ENCODE measurements at regions not wholly inside any gene's neighbourhood (a gene's known extent, or its start where the extent isn't known, plus 50 kb on each side); places are given as distances from the start of the nearest gene placed in this dataset.

DNA sequence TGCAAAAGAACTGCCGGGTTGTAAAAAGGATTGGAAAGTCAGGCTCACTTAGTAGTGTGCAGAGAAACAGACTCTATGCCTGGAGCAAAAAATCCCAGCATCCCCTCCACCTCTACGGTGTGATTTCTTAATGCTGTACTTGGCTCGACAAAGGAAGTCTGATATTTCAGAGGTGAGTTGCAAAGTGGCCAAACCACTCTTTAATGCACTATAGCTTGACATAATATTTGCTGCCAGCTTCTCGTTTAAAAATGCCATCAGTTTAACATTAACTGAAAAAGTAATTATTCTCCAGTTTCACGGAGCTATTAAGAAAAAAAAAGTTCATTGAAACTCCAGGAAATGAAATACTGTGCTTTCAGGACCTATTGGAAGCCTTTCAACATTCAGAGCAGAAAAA, 448.3 kb upstream of the ZFP42 start:
- TF ChIP-seq, protein P1, sequence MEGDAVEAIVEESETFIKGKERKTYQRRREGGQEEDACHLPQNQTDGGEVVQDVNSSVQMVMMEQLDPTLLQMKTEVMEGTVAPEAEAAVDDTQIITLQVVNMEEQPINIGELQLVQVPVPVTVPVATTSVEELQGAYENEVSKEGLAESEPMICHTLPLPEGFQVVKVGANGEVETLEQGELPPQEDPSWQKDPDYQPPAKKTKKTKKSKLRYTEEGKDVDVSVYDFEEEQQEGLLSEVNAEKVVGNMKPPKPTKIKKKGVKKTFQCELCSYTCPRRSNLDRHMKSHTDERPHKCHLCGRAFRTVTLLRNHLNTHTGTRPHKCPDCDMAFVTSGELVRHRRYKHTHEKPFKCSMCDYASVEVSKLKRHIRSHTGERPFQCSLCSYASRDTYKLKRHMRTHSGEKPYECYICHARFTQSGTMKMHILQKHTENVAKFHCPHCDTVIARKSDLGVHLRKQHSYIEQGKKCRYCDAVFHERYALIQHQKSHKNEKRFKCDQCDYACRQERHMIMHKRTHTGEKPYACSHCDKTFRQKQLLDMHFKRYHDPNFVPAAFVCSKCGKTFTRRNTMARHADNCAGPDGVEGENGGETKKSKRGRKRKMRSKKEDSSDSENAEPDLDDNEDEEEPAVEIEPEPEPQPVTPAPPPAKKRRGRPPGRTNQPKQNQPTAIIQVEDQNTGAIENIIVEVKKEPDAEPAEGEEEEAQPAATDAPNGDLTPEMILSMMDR (tag by site-specific recombination; IDR thresholded peaks at IDR 0.05) = no peak
- TF ChIP-seq ZNF10 (tag by site-specific recombination; IDR thresholded peaks at IDR 0.05) (no peak), ZBTB17 (tag by site-specific recombination; IDR thresholded peaks at IDR 0.05) (no peak)
- TF ChIP-seq, protein P2, sequence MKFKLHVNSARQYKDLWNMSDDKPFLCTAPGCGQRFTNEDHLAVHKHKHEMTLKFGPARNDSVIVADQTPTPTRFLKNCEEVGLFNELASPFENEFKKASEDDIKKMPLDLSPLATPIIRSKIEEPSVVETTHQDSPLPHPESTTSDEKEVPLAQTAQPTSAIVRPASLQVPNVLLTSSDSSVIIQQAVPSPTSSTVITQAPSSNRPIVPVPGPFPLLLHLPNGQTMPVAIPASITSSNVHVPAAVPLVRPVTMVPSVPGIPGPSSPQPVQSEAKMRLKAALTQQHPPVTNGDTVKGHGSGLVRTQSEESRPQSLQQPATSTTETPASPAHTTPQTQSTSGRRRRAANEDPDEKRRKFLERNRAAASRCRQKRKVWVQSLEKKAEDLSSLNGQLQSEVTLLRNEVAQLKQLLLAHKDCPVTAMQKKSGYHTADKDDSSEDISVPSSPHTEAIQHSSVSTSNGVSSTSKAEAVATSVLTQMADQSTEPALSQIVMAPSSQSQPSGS (tag by site-specific recombination; IDR thresholded peaks at IDR 0.05; ENCODE audit: low read depth) = no peak

All from HEK293 (cell line).